DMS114 treated with DMSO at 0.1 percent for 48 hours (cell line): ENCODE measurements at regions not wholly inside any gene's neighbourhood (a gene's known extent, or its start where the extent isn't known, plus 50 kb on each side); places are given as distances from the start of the nearest gene placed in this dataset.

Experiments
- DNase-seq: peaks from one replicate; lab custom pipeline; 2025; ENCODE audit not compliant: unreplicated experiment; lab: John Stamatoyannopoulos, UW

GRCh38 chr5:77948476-77948875, 172.3 kb upstream of the TBCA start:
- DNase-seq: no peak

GRCh38 chr5:77947041-77947428, 170.9 kb upstream of the TBCA start:
- no peak for DNase-seq

GRCh38 chr5:77946381-77947040, 170.4 kb upstream of the TBCA start:
- no peak for DNase-seq

- no peak for DNase-seq
These were observed 169.7 kb upstream of the TBCA start for GRCh38 chr5:77945874-77946273.

- no peak for DNase-seq
These were observed 168.7 kb upstream of the TBCA start for GRCh38 chr5:77944757-77945340.

GRCh38 chr5:77943851-77944250, 167.7 kb upstream of the TBCA start:
- DNase-seq: no peak

GRCh38 chr5:77942578-77943239, 166.6 kb upstream of the TBCA start:
- no peak for DNase-seq

GRCh38 chr5:77937015-77937908, 161.1 kb upstream of the TBCA start:
- DNase-seq: no peak

GRCh38 chr5:77936365-77936693, 160.2 kb upstream of the TBCA start:
- no peak for DNase-seq

- no peak for DNase-seq
These were observed 159.6 kb upstream of the TBCA start for GRCh38 chr5:77935506-77936364.

GRCh38 chr5:77928776-77929300, 152.7 kb upstream of the TBCA start:
- DNase-seq: no peak

GRCh38 chr5:77926337-77926736, 150.2 kb upstream of the TBCA start:
- no peak for DNase-seq

GRCh38 chr5:77925503-77925902, 149.4 kb upstream of the TBCA start:
- DNase-seq: no peak

GRCh38 chr5:77924081-77924480, 147.9 kb upstream of the TBCA start:
- DNase-seq: no peak

- no peak for DNase-seq
These were observed 147.5 kb upstream of the TBCA start for GRCh38 chr5:77923666-77924065.

- DNase-seq: no peak
These were observed 145.1 kb upstream of the TBCA start for GRCh38 chr5:77921094-77921768.

GRCh38 chr5:77920359-77921058, 144.4 kb upstream of the TBCA start:
- no peak for DNase-seq

GRCh38 chr5:77915346-77915745, 139.2 kb upstream of the TBCA start:
- no peak for DNase-seq

- no peak for DNase-seq
These were observed 136.6 kb upstream of the TBCA start for GRCh38 chr5:77912721-77913120.
